ENCODE measurements at regions not wholly inside any gene's neighbourhood (a gene's known extent, or its start where the extent isn't known, plus 50 kb on each side); places are given as distances from the start of the nearest gene placed in this dataset.

DNA sequence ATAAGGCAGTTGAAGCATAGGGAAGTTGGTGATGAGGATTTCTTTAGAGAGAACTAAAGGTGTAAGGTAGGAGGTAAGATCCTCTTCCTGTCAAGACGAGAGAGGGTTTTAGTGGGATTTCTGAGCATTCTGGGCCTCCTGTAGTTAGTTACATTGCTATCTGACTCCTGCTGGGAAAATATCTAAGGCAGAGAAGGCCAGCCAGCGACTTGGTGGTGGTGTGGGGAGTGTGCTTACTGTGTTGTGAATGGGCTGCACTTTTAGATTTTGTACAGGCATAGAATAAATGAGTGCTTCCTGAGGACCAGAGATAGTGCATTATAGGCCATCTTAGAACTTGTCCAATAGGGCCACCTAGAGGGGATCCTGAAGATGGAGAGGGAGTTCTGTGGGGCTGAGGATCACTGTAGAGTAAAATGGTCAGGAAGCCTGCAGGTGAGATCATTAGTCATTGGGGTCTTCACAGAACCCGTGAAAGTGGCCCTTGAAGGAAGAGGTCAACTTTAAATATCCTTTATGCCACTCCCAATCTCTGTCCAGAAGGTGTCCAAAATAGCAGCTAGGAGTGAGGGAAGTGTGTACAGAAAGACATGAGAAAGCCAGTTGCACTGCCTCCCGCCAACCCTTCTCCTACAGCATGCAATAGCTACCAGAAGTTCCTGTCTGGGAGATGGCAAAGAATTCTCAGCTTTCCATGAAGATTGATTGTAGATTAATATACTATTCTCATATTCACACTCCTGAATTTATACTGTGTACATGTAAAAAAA lies 266.6 kb downstream of the POLR1F start:
- peak; percentile 48; the same call in 1 of the 2 replicates for TF ChIP-seq CTCF (conservative IDR thresholded peaks at IDR 0.05; ENCODE audit: low read depth, low read length)
- no peaks in the 10 kb centered on the region for H3K27me3 ChIP-seq (ENCODE audit: insufficient read depth, low read depth)
- no peak overlapping the region for H3K27ac ChIP-seq

GRCh38 chr7:19439517-19439916 lies 269.3 kb downstream of the POLR1F start:
- Histone ChIP-seq H3K9ac (no peak overlapping the region), H3K4me3 (IDR thresholded peaks at IDR 0.05; ENCODE audit: insufficient read depth, low read depth, low read length) (no peak overlapping the region), H2AFZ (ENCODE audit: low read depth) (no peak overlapping the region), H3K36me3 (ENCODE audit: insufficient read depth) (no peaks in the 10 kb centered on the region), H3K79me2 (ENCODE audit: insufficient read depth, low read depth) (no peaks in the 10 kb centered on the region), H3K27ac (no peak overlapping the region), H4K20me1 (ENCODE audit: insufficient read depth) (no peaks in the 10 kb centered on the region), H3K4me1 (ENCODE audit: low read depth, poor library complexity, severe bottlenecking) (peaks cover 13% of the 10 kb centered on the region), H3K4me2 (no peak overlapping the region), H3K27me3 (ENCODE audit: insufficient read depth, low read depth) (no peaks in the 10 kb centered on the region)
- no peak for TF ChIP-seq CTCF (conservative IDR thresholded peaks at IDR 0.05; ENCODE audit: low read depth, low read length)

More for the DNA sequence above, 266.6 kb downstream of the POLR1F start:
- no peaks in the 10 kb centered on the region for H4K20me1 ChIP-seq (ENCODE audit: insufficient read depth)
- peaks cover 11% of the 10 kb centered on the region for H3K4me1 ChIP-seq (ENCODE audit: low read depth, poor library complexity, severe bottlenecking)
- H3K4me2 ChIP-seq: no peak overlapping the region
- no peaks in the 10 kb centered on the region for H3K36me3 ChIP-seq (ENCODE audit: insufficient read depth)
- no peaks in the 10 kb centered on the region for H3K79me2 ChIP-seq (ENCODE audit: insufficient read depth, low read depth)
- H2AFZ ChIP-seq (ENCODE audit: low read depth): no peak overlapping the region
- H3K9ac ChIP-seq: no peak overlapping the region
- H3K4me3 ChIP-seq (IDR thresholded peaks at IDR 0.05; ENCODE audit: insufficient read depth, low read depth, low read length): no peak overlapping the region

DNA sequence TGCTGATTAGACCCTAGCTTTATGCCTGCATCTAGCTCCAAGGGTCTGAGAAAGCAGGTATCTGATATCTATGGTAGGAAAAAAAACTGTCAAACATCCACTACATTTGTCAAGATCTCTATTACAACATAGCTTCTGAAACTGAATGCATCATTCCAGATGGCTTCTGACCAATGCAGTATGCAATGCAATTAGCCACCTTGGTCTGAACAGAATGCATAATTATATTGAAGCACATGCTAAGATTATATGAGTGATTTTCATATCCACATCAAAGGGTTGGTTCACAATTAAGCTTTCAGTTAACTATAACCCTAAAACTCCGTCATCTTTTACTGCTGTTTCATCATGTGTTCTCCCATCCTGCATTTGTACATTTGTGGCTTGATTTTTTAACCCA lies 271.4 kb downstream of the POLR1F start:
- no peaks in the 10 kb centered on the region for H3K27me3 ChIP-seq (ENCODE audit: insufficient read depth, low read depth)
- no peaks in the 10 kb centered on the region for H3K79me2 ChIP-seq (ENCODE audit: insufficient read depth, low read depth)
- H3K4me1 ChIP-seq (ENCODE audit: low read depth, poor library complexity, severe bottlenecking): peaks cover 13% of the 10 kb centered on the region
- no peaks in the 10 kb centered on the region for H3K36me3 ChIP-seq (ENCODE audit: insufficient read depth)
- no peak overlapping the region for H3K27ac ChIP-seq
- H2AFZ ChIP-seq (ENCODE audit: low read depth): no peak overlapping the region
- H3K4me3 ChIP-seq (IDR thresholded peaks at IDR 0.05; ENCODE audit: insufficient read depth, low read depth, low read length): no peak overlapping the region
- H4K20me1 ChIP-seq (ENCODE audit: insufficient read depth): no peaks in the 10 kb centered on the region
- no peak overlapping the region for H3K9ac ChIP-seq
- H3K4me2 ChIP-seq: no peak overlapping the region
- no peak for TF ChIP-seq CTCF (conservative IDR thresholded peaks at IDR 0.05; ENCODE audit: low read depth, low read length)

- no peaks in the 10 kb centered on the region for H4K20me1 ChIP-seq (ENCODE audit: insufficient read depth)
Measured at GRCh38 chr7:19427944-19428343, 280.9 kb downstream of the POLR1F start.

More at GRCh38 chr7:19427944-19428343, 280.9 kb downstream of the POLR1F start:
- Histone ChIP-seq H3K27ac (no peak overlapping the region), H3K4me2 (no peak overlapping the region), H3K4me1 (ENCODE audit: low read depth, poor library complexity, severe bottlenecking) (no peaks in the 10 kb centered on the region), H3K4me3 (IDR thresholded peaks at IDR 0.05; ENCODE audit: insufficient read depth, low read depth, low read length) (no peak overlapping the region), H3K27me3 (ENCODE audit: insufficient read depth, low read depth) (no peaks in the 10 kb centered on the region), H2AFZ (ENCODE audit: low read depth) (no peak overlapping the region), H3K36me3 (ENCODE audit: insufficient read depth) (no peaks in the 10 kb centered on the region), H3K9ac (no peak overlapping the region), H3K79me2 (ENCODE audit: insufficient read depth, low read depth) (no peaks in the 10 kb centered on the region)
- no peak for TF ChIP-seq CTCF (conservative IDR thresholded peaks at IDR 0.05; ENCODE audit: low read depth, low read length)

All from KMS-11 (cell line).